Kidney epithelial cell (primary cell): ENCODE measurements at regions not wholly inside any gene's neighbourhood (a gene's known extent, or its start where the extent isn't known, plus 50 kb on each side); places are given as distances from the start of the nearest gene placed in this dataset.
"Not testable (repeated sequence)": the region's sequence is repeated elsewhere in the genome, so short reads cannot be mapped to it uniquely, and the experiment has no call there.

Experiments
- DNase-seq: peaks from one replicate; pipeline ENCODE4 v3.0.0-alpha.2; 2010; ENCODE audit warnings: low read depth
- H3K27me3 ChIP-seq: 2 replicates; pipeline ENCODE4 v1.6.0; 2011; ENCODE audit warnings: low read length; ENCODE audit not compliant: control insufficient read depth, insufficient read depth
- H3K36me3 ChIP-seq: 2 replicates; pipeline ENCODE4 v1.5.1; 2011; ENCODE audit warnings: low read length; ENCODE audit not compliant: control insufficient read depth, insufficient read depth
- H3K4me3 ChIP-seq: 2 replicates; pipeline ENCODE4 v1.5.1; 2011; ENCODE audit warnings: low read depth, mild to moderate bottlenecking, control low read depth, low read length
- TF ChIP-seq, protein P1 (sequence below): IDR thresholded peaks from 2 replicates; pipeline ENCODE4 v1.5.1; 2011; ENCODE audit warnings: mild to moderate bottlenecking, moderate library complexity, low read length, control low read depth, inconsistent platforms; ENCODE audit not compliant: insufficient read depth, poor library complexity, severe bottlenecking

DNA sequence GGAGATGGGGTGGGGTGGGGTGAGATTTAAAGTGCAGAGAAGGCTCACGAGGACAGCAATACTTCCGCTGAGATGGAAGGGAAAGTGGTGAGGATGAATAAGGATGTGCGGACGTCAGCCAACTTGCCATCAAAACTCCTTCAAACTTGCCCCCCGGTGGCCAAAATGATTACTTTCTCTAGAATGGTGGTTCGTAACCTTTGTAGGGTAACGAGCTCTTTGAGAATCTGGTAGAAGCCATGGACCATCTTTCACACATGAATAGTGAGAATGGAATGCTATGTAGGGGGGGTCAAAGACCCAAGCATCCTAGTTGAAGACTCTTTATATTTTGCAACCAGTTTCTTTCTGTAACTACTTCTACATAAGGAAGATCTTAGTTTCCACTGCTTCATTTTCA, 245.9 kb upstream of the DDHD1 start:
- H3K4me3 ChIP-seq = no peak overlapping the region
- no peaks in the 10 kb centered on the region for H3K36me3 ChIP-seq
- H3K27me3 ChIP-seq = no peaks in the 10 kb centered on the region
- TF ChIP-seq, protein P1, sequence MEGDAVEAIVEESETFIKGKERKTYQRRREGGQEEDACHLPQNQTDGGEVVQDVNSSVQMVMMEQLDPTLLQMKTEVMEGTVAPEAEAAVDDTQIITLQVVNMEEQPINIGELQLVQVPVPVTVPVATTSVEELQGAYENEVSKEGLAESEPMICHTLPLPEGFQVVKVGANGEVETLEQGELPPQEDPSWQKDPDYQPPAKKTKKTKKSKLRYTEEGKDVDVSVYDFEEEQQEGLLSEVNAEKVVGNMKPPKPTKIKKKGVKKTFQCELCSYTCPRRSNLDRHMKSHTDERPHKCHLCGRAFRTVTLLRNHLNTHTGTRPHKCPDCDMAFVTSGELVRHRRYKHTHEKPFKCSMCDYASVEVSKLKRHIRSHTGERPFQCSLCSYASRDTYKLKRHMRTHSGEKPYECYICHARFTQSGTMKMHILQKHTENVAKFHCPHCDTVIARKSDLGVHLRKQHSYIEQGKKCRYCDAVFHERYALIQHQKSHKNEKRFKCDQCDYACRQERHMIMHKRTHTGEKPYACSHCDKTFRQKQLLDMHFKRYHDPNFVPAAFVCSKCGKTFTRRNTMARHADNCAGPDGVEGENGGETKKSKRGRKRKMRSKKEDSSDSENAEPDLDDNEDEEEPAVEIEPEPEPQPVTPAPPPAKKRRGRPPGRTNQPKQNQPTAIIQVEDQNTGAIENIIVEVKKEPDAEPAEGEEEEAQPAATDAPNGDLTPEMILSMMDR = peak; percentile 16
- DNase-seq = no peak

DNA sequence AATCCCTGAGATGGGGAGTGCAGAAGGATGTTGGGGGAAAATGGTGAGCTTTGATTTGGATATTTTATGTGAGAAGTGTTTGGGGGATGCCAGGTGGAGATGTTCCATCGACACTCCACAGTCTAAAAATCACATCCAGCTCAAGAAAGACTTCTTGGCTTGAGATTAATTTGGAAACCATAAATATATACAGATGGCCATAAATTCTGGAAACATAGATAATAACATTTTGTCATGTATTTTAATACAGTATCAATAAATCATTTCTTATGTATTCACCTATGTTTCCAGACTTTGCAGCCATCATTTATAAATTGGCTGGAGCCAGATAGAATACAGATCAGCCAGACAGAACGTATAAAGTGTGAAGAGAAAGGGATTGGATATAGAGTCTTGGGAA, 245.5 kb upstream of the DDHD1 start:
- DNase-seq = no peak
- Histone ChIP-seq H3K27me3 (no peaks in the 10 kb centered on the region), H3K36me3 (no peaks in the 10 kb centered on the region), H3K4me3 (no peak overlapping the region)
- TF ChIP-seq, protein P1 = no peak

DNA sequence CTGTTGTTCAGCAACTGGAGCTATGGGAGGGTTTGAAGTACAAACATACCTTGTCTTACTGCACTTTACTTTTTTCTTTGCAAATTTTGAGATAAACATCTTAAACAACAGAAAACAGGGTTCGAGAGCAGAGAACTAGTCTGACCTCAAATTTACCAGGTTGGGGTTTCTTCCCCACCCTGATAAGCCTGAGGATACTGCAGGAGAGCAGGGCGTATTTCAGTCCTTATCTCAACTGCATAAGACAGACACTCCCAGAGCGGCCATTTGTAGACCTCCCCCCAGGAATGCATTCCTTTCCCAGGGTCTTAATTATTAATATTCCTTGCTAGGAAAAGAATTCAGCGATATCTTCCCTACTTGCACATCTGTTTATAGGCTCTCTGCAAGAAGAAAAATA, 242.1 kb upstream of the DDHD1 start:
- not testable (repeated sequence) for H3K4me3 ChIP-seq, DNase-seq

DNA sequence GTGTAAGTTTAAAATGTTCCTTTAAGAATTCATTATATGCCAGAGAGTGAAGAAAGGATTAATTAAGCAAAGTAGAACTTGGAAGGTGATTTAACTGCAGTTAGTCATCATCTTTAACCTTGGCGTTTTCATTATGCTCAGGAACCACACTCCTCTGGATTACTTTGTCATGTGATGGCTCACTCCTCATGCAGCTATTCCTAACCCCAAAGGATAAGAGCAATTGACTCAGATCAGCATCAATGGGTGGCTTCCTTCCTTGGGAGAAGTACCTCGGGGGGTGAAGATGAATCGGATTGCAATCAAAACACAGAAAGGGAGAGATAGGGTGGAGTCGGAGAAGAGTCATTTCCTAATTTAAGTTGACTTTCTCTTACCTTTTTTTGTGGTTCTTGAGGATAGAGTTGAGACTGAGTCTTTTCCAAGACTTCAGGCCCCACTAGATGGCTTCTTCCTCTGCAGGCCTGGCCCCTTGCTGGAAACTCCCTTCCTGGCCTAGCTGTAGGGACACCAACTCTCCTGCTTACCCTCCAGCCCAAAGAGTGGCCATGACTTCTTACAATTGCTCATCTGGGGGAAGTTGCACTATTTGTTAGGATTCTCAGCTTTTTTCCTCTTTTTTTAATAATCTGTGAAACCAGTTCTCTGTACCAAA, 238.6 kb upstream of the DDHD1 start:
- no peaks in the 10 kb centered on the region for H3K36me3 ChIP-seq
- TF ChIP-seq, protein P1 = no peak
- DNase-seq = peak; percentile 49
- H3K4me3 ChIP-seq = no peak overlapping the region
- H3K27me3 ChIP-seq = no peaks in the 10 kb centered on the region

More for the DNA sequence above, 242.1 kb upstream of the DDHD1 start:
- H3K36me3 ChIP-seq, H3K27me3 ChIP-seq: not testable (repeated sequence)

DNA sequence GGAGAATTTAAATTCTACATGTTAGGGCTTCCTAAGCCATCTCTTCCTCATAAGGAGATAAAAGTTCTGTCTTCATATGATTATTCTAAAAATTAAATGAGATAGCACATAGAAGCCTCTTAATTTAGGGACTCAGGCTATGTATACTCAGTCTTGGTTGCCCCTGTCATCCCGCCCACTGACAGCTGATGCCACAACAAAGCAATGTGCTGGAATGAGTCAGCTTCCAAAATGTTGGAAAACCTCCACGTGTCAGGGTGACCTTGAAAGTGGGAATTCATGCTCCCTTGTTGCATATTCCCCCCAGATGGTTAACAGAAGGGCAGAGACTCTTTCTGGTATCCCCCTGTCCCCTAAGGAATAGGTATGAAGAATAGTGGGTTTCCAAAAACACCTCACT, 238.0 kb upstream of the DDHD1 start:
- Histone ChIP-seq H3K4me3 (no peak overlapping the region), H3K27me3 (no peaks in the 10 kb centered on the region), H3K36me3 (no peaks in the 10 kb centered on the region)
- DNase-seq = no peak
- TF ChIP-seq, protein P1 = no peak

DNA sequence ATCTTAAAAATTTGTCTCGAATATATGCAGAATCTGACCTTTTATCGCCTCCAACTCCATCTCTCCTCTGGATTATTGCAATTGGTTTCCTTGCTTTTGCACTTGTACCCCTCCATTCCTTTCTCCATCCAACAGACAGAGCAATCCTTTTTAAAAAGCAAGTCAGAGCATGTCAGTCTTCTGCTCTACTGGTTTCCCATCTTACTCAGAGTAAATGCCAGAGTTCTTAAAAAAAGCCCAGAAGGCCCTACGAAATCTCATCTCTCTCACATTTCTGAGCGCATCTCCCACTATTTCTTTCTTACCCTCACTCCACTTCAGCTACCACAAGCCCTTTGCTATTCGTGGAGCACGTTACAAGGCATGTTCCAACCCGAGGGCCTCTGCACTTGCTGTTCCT, 236.9 kb upstream of the DDHD1 start:
- Histone ChIP-seq H3K27me3 (no peaks in the 10 kb centered on the region), H3K36me3 (no peaks in the 10 kb centered on the region), H3K4me3 (no peak overlapping the region)
- TF ChIP-seq, protein P1 = no peak
- no peak for DNase-seq
